IgD-negative memory B cell (primary cell): ENCODE measurements at regions not wholly inside any gene's neighbourhood (a gene's known extent, or its start where the extent isn't known, plus 50 kb on each side); places are given as distances from the start of the nearest gene placed in this dataset.

Experiments
- H3K27ac Mint-ChIP-seq, 3 donors: one replicate each; pipeline ENCODE4 v1.8.0; 2020 to 2022; ENCODE audit warnings: mild to moderate bottlenecking in 3 of 3, mixed read lengths in 3 of 3, moderate library complexity in 1 of 3
- H3K27me3 Mint-ChIP-seq: one replicate; pipeline ENCODE4 v1.8.0; 2021; ENCODE audit warnings: mixed read lengths
- H3K36me3 Mint-ChIP-seq: one replicate; pipeline ENCODE4 v1.8.0; 2020; ENCODE audit warnings: mild to moderate bottlenecking, mixed read lengths
- H3K4me1 Mint-ChIP-seq, 3 donors: one replicate each; pipeline ENCODE4 v1.8.0; 2020 to 2022; ENCODE audit warnings: mixed read lengths in 3 of 3, mild to moderate bottlenecking in 1 of 3
- H3K4me3 Mint-ChIP-seq, 4 donors: one replicate each; pipeline ENCODE4 v1.8.0; 2020 to 2022; ENCODE audit warnings: mild to moderate bottlenecking in 4 of 4, mixed read lengths in 4 of 4, moderate library complexity in 3 of 4
- H3K9me3 Mint-ChIP-seq, 3 donors: one replicate each; pipeline ENCODE4 v1.8.0; 2020 to 2021; ENCODE audit warnings: mixed read lengths in 3 of 3, mild to moderate bottlenecking in 1 of 3

- peaks cover 3 to 5% (median 4%) of the 10 kb centered on the region in 3 donors for H3K9me3 Mint-ChIP-seq
- H3K4me1 Mint-ChIP-seq, result no peaks in the 10 kb centered on the region
- no peak overlapping the region for H3K27ac Mint-ChIP-seq
- H3K36me3 Mint-ChIP-seq, result peaks cover 1% of the 10 kb centered on the region
- no peak overlapping the region for H3K4me3 Mint-ChIP-seq
- H3K27me3 Mint-ChIP-seq, result peaks cover 2% of the 10 kb centered on the region
Measured at GRCh38 chr2:66888791-66889631, 454.1 kb downstream of the MEIS1 start.

GRCh38 chr2:66889632-66889882 lies 454.6 kb downstream of the MEIS1 start:
- Mint-ChIP-seq H3K4me1 (no peaks in the 10 kb centered on the region), H3K9me3 (peaks cover 3 to 5% (median 4%) of the 10 kb centered on the region in 3 donors), H3K27me3 (peaks cover 2% of the 10 kb centered on the region), H3K36me3 (peaks cover 1% of the 10 kb centered on the region), H3K27ac (no peak overlapping the region), H3K4me3 (peak overlapping the region in 1 of 4 donors; percentile 5)

- Mint-ChIP-seq H3K36me3 (peaks cover 1% of the 10 kb centered on the region), H3K27me3 (peaks cover 2% of the 10 kb centered on the region), H3K9me3 (peaks cover 3% of the 10 kb centered on the region in 3 donors), H3K4me3 (no peak overlapping the region), H3K27ac (no peak overlapping the region), H3K4me1 (no peaks in the 10 kb centered on the region)
Measured at GRCh38 chr2:66890166-66890742, 455.3 kb downstream of the MEIS1 start.

- Mint-ChIP-seq H3K9me3 (no peaks in the 10 kb centered on the region), H3K27me3 (no peaks in the 10 kb centered on the region), H3K36me3 (no peaks in the 10 kb centered on the region), H3K4me3 (no peak overlapping the region), H3K27ac (no peak overlapping the region), H3K4me1 (no peaks in the 10 kb centered on the region)
Measured at GRCh38 chr2:66895206-66895605, 460.3 kb downstream of the MEIS1 start.

GRCh38 chr2:66896131-66896530 lies 461.2 kb downstream of the MEIS1 start:
- H3K4me1 Mint-ChIP-seq, result no peaks in the 10 kb centered on the region
- no peaks in the 10 kb centered on the region for H3K36me3 Mint-ChIP-seq
- no peaks in the 10 kb centered on the region for H3K9me3 Mint-ChIP-seq
- H3K27ac Mint-ChIP-seq, result no peak overlapping the region
- peak overlapping the region in 1 of 4 donors; percentile 30 for H3K4me3 Mint-ChIP-seq
- no peaks in the 10 kb centered on the region for H3K27me3 Mint-ChIP-seq

- H3K27ac Mint-ChIP-seq, result no peak overlapping the region
- H3K27me3 Mint-ChIP-seq, result no peaks in the 10 kb centered on the region
- H3K4me3 Mint-ChIP-seq, result no peak overlapping the region
- H3K4me1 Mint-ChIP-seq, result no peaks in the 10 kb centered on the region
- H3K36me3 Mint-ChIP-seq, result no peaks in the 10 kb centered on the region
- H3K9me3 Mint-ChIP-seq, result peaks cover 0 to 3% (median 0%) of the 10 kb centered on the region in 3 donors
Measured at GRCh38 chr2:66897181-66897580, 462.3 kb downstream of the MEIS1 start.

- no peaks in the 10 kb centered on the region for H3K27me3 Mint-ChIP-seq
- no peaks in the 10 kb centered on the region for H3K4me1 Mint-ChIP-seq
- H3K36me3 Mint-ChIP-seq, result no peaks in the 10 kb centered on the region
- no peak overlapping the region for H3K27ac Mint-ChIP-seq
- H3K9me3 Mint-ChIP-seq, result peaks cover 0 to 3% (median 0%) of the 10 kb centered on the region in 3 donors
- H3K4me3 Mint-ChIP-seq, result no peak overlapping the region
Measured at GRCh38 chr2:66897691-66898150, 462.8 kb downstream of the MEIS1 start.

GRCh38 chr2:66899109-66899508 lies 464.2 kb downstream of the MEIS1 start:
- no peaks in the 10 kb centered on the region for H3K36me3 Mint-ChIP-seq
- H3K27ac Mint-ChIP-seq, result no peak overlapping the region
- peaks cover 0 to 5% (median 5%) of the 10 kb centered on the region in 3 donors for H3K9me3 Mint-ChIP-seq
- no peaks in the 10 kb centered on the region for H3K27me3 Mint-ChIP-seq
- no peak overlapping the region for H3K4me3 Mint-ChIP-seq
- no peaks in the 10 kb centered on the region for H3K4me1 Mint-ChIP-seq

- H3K27me3 Mint-ChIP-seq, result no peaks in the 10 kb centered on the region
- H3K9me3 Mint-ChIP-seq, result peaks cover 0 to 5% (median 5%) of the 10 kb centered on the region in 3 donors
- H3K36me3 Mint-ChIP-seq, result no peaks in the 10 kb centered on the region
- H3K4me1 Mint-ChIP-seq, result no peaks in the 10 kb centered on the region
- H3K4me3 Mint-ChIP-seq, result no peak overlapping the region
- no peak overlapping the region for H3K27ac Mint-ChIP-seq
Measured at GRCh38 chr2:66899648-66900047, 464.7 kb downstream of the MEIS1 start.

- H3K4me1 Mint-ChIP-seq, result no peaks in the 10 kb centered on the region
Measured at GRCh38 chr2:66901344-66901743, 466.4 kb downstream of the MEIS1 start.

GRCh38 chr2:66903183-66903582 lies 468.3 kb downstream of the MEIS1 start:
- peaks cover 1% of the 10 kb centered on the region for H3K27me3 Mint-ChIP-seq
- H3K27ac Mint-ChIP-seq, result no peak overlapping the region
- H3K36me3 Mint-ChIP-seq, result no peaks in the 10 kb centered on the region
- H3K4me1 Mint-ChIP-seq, result no peaks in the 10 kb centered on the region
- H3K9me3 Mint-ChIP-seq, result peaks cover 3 to 5% (median 5%) of the 10 kb centered on the region in 3 donors
- H3K4me3 Mint-ChIP-seq, result peak overlapping the region in 1 of 4 donors; percentile 19

More at GRCh38 chr2:66901344-66901743, 466.4 kb downstream of the MEIS1 start:
- Mint-ChIP-seq H3K36me3 (no peaks in the 10 kb centered on the region), H3K4me3 (no peak overlapping the region), H3K27ac (no peak overlapping the region), H3K27me3 (peaks cover 1% of the 10 kb centered on the region), H3K9me3 (peaks cover 3 to 5% (median 5%) of the 10 kb centered on the region in 3 donors)

GRCh38 chr2:66903745-66904465 lies 469.0 kb downstream of the MEIS1 start:
- Mint-ChIP-seq H3K27ac (no peak overlapping the region), H3K4me1 (no peaks in the 10 kb centered on the region), H3K36me3 (no peaks in the 10 kb centered on the region), H3K9me3 (peaks cover 3 to 5% (median 5%) of the 10 kb centered on the region in 3 donors), H3K27me3 (peaks cover 1% of the 10 kb centered on the region), H3K4me3 (no peak overlapping the region)

- Mint-ChIP-seq H3K4me1 (peaks cover 0 to 2% (median 0%) of the 10 kb centered on the region in 3 donors), H3K36me3 (peaks cover 2% of the 10 kb centered on the region), H3K4me3 (no peak overlapping the region), H3K27me3 (no peaks in the 10 kb centered on the region), H3K27ac (no peak overlapping the region), H3K9me3 (peaks cover 0 to 4% (median 4%) of the 10 kb centered on the region in 3 donors)
Measured at GRCh38 chr2:66915237-66915636, 480.3 kb downstream of the MEIS1 start.

GRCh38 chr2:66919286-66919685 lies 477.8 kb upstream of the ETAA1 start:
- no peak overlapping the region for H3K4me3 Mint-ChIP-seq
- no peaks in the 10 kb centered on the region for H3K36me3 Mint-ChIP-seq
- peaks cover 0 to 2% (median 0%) of the 10 kb centered on the region in 3 donors for H3K4me1 Mint-ChIP-seq
- no peaks in the 10 kb centered on the region for H3K27me3 Mint-ChIP-seq
- peaks cover 0 to 5% (median 2%) of the 10 kb centered on the region in 3 donors for H3K9me3 Mint-ChIP-seq
- no peak overlapping the region for H3K27ac Mint-ChIP-seq

GRCh38 chr2:66920415-66920814 lies 476.7 kb upstream of the ETAA1 start:
- Mint-ChIP-seq H3K27me3 (no peaks in the 10 kb centered on the region), H3K27ac (no peak overlapping the region), H3K9me3 (peaks cover 0 to 2% (median 1%) of the 10 kb centered on the region in 3 donors), H3K4me3 (no peak overlapping the region), H3K36me3 (no peaks in the 10 kb centered on the region), H3K4me1 (no peaks in the 10 kb centered on the region)
